HG02970 (cell line): ENCODE measurements at regions not wholly inside any gene's neighbourhood (a gene's known extent, or its start where the extent isn't known, plus 50 kb on each side); places are given as distances from the start of the nearest gene placed in this dataset.

ENCODE experiments used
- ATAC-seq: cut with Tn5 transposase; IDR thresholded peaks from one replicate; pipeline ENCODE4 v1.9.1; 2021; ENCODE audit warnings: mild to moderate bottlenecking, moderate library complexity, moderate number of reproducible peaks; ENCODE audit not compliant: unreplicated experiment, low FRiP score

DNA sequence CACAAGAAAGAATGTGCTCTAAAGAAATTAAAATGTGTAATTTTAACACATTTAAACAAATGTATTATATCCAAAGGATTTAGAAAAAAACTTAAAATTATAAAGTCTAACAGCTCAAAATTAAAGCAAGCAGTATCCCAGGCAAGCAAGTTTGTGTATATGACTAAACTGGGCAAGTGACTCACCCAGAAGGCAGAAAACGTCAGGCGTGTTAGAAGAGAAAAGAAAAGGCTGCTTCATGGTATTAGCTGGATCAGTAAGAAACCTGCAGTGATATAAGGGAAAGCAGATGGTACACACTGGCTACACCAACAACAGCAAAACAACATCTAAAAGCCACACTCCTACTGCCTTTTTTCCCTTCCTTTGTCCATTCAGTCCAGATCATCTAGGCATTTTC lies 250.6 kb upstream of the NDST3 start:
- ATAC-seq, result no peak

DNA sequence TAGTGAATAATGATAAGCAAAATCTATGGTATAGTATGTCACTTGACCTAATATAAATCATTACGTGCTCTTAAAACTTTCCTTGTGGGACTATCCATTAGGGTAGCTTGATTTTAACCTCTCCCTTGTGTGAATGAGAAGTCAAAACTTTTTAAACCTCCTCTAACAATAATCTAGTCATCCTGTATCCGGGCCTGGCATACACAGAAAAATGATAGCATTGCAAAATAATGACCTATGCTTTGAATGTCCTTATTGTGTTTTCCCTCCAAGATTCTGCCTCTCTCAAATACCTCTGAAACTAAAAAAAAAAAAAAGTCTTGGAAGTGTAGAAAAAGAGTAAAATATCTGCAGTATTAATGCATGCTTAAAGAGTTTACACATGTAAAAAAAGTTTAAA lies 250.0 kb upstream of the NDST3 start:
- no peak for ATAC-seq

GRCh38 chr4:117786566-117786965 lies 247.7 kb upstream of the NDST3 start:
- no peak for ATAC-seq

GRCh38 chr4:117793845-117794480 lies 240.3 kb upstream of the NDST3 start:
- no peak for ATAC-seq

- no peak for ATAC-seq
These were observed 237.6 kb upstream of the NDST3 start for GRCh38 chr4:117796677-117797076.

DNA sequence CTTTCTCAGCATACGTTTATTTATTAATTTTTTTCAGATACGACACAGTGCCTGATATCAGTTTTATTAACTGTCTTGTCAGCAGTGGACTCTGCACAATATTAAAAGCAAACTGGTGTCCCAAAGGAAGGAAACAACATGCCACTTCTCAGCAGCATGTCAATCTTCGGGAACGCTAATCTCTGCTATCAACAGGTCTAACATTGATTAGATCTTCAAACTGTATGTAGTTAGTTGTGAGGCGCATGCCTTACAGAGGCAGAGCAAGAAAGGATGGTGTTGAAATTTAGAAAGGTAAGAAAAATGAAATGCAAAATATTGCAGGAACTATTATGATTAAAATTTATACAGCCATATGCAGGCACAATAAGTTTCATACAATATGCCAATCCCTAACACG lies 233.7 kb upstream of the NDST3 start:
- ATAC-seq, result no peak

- no peak for ATAC-seq
These were observed 232.5 kb upstream of the NDST3 start for GRCh38 chr4:117801756-117802155.

GRCh38 chr4:117811731-117812130 lies 222.6 kb upstream of the NDST3 start:
- no peak for ATAC-seq

GRCh38 chr4:117814277-117815246 lies 219.7 kb upstream of the NDST3 start:
- ATAC-seq, result no peak

GRCh38 chr4:117817301-117817700 lies 217.0 kb upstream of the NDST3 start:
- ATAC-seq, result no peak

GRCh38 chr4:117821834-117822233 lies 212.5 kb upstream of the NDST3 start:
- no peak for ATAC-seq

DNA sequence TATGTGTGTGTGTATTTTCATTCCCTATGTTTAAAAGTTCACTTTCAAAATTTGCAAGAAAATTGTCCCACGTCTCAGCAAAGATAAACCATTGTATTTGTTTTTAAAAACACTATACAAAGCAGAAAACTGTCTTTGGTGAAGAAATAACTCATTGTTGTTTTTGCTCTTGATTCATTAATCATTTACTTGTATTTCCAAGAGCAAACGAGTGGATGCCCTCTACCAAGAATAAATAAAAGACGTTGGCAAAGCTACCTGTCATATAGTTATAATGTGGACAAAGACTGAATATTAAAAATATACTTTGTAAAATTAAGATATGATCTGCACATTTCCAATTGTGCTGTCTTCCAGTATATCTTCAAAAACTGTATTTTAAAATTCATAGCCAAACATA lies 210.9 kb upstream of the NDST3 start:
- no peak for ATAC-seq

GRCh38 chr4:117825600-117825999 lies 208.7 kb upstream of the NDST3 start:
- no peak for ATAC-seq

DNA sequence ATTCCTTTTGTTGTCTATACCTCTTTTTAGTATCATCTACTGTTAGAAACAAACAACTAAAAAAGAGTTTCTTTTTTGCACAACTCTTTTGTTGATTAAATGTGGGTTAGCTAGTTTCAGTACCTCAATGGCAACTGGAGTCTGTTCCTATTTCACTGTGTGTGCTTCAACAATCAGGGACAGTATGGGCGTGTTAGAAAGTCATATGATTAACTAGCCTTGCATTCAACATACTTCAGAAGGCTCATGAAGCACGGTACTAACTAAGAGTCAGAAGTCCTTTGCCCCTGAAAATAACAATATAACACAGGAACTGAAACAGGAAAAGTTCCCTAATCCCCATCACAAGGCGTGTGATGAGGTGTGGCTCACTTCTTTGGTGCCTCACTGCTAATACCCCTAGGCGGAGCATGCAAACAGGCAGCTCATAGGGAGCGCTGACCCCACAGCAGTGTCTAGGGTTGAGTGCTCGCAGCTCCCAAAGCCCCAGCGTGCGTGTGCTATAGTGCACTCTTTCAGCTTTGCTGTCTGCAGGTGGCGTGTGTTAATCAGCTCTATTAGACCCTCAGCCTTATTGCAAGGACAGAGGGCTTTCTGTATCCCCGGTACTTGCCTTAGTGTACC lies 203.1 kb upstream of the NDST3 start:
- ATAC-seq, result no peak

DNA sequence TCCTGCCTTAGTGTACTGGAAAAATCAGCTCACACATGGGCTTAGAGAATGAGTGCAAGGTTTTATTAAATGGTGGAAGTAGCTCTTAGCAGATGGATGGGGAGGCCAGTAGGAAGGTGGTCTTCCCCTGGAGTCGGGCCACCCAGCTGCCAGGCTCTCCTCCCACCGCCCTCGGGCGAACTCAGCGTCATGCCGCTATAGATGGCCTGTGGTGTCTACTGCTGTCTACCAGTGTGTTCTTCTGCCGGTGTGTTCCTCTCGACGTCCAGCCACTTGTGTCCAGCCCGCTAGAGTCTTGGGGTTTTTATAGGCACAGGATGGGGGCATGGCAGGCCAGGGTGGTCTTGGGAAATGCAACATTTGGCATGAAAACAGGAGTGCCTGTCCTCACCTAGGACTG lies 198.7 kb upstream of the NDST3 start:
- ATAC-seq, result no peak

DNA sequence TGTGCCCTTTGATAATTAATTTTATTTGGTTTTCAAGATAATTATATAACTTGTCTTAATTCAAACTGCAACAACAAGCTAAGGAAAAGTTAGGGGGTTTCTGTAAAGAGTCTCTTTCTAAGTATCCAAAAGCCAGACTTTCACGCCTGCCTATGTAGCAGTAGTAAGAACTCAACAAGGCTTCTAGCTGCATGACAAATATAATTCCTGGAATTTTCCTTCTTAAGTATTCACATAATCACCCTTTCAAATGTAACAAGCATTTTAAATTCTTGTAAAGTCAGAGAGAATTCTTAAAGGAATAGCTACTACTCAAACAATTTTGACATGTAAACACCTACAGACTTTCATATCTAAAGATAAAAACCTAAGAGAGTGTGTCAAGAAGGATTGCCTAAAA lies 189.7 kb upstream of the NDST3 start:
- ATAC-seq, result no peak

DNA sequence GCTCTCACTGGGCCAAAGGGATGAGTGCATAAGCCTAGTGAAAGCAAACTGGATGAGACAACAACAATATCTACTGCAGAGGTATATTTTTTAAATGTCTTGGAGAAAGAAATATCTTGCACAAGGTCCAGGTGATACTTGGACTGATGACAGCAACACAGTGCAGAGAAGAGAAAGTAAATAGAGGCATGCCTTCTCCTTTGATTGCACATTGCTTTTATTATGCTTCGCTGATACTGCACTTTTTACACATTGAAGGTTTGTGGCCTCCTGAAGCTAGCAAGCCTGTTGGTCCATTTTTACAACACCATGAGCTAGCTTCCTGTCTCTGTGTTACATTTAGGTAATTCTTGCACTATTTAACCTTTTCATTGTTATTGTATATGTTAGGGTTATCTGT lies 189.0 kb upstream of the NDST3 start:
- no peak for ATAC-seq

DNA sequence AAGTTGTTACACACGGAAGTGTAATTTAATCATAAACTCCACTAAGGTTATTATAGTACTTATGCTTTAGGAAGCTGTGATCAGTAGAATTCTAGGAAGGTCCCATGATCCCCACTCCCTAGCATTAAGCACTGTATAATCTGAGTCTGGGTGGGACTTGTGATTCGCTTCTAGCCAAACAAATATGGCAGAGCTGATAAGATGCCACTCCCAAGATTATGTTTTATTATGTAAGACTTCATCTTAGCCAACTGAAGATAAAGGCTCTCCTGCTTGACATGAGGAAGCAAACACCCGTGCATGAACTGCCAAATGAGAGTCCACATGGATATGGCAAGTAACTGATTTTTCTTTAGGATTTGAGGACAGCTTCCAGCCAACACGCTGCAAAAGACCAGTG lies 186.4 kb upstream of the NDST3 start:
- no peak for ATAC-seq

- no peak for ATAC-seq
These were observed 166.1 kb upstream of the NDST3 start for GRCh38 chr4:117868201-117868600.

DNA sequence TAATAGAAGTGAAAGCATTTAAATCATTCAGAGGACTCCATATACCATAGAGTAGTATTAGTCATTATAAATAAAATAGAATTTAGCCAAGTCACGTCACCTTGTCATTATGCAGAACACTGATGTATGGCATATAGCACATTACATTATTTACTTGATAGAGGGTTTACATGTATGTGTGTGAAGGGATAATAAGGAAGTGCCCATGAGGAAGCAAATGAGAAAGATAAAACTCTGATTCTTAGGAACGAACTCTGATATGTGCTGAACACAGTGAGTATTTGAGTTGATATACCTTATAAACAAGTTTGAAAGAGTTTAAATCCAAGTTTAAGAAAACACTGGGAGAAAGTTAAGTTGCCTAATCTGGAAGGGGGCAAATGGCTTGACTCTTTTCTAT lies 160.5 kb upstream of the NDST3 start:
- no peak for ATAC-seq

DNA sequence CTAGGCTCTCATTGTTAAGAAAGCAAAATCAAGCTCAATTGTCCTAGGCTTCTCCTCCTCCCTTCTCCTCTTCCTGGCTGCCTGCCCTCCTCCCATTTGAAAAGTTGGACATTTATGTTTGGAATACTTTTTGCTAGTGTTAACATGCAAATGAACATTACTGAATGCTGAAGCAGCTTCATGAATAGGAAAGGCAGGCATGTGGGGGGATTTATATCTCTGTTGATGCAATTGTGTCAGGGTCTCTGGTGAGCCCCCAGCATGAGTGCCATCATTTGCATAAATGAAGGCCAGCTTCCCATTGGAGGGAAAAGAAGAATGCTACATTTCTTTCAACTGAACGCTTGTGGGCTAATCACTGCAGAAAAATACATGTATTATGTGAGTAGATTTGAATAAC lies 160.1 kb upstream of the NDST3 start:
- ATAC-seq, result no peak
